ENCODE measurements at regions not wholly inside any gene's neighbourhood (a gene's known extent, or its start where the extent isn't known, plus 50 kb on each side); places are given as distances from the start of the nearest gene placed in this dataset.

- TF ChIP-seq CTCF (conservative IDR thresholded peaks at IDR 0.05; ENCODE audit: low read length): no peak
- no peak for TF ChIP-seq EZH2phosphoT487 (IDR thresholded peaks at IDR 0.05; ENCODE audit: borderline replicate concordance, low read depth, low read length)
Observed at GRCh38 chr5:89203611-89204010, 320.6 kb upstream of the MEF2C start.

Data from OCI-LY7 (cell line).